Panc1 (cell line): ENCODE measurements at regions not wholly inside any gene's neighbourhood (a gene's known extent, or its start where the extent isn't known, plus 50 kb on each side); places are given as distances from the start of the nearest gene placed in this dataset.

ENCODE experiments used
- ATAC-seq: fragments of 200-7000 bp; cut with Tn5 transposase; 2 replicates; pipeline ENCODE4 v1.9.1; 2020; ENCODE audit warnings: mild to moderate bottlenecking, moderate library complexity
- BruUV-seq: library from RNA; stranded (reverse); fragments of 400-500 nt; replicated peaks from 2 replicates; lab custom pipeline; 2021; lab: Mats Ljungman, UMichigan
- CTCF ChIA-PET: fragments of 300-600 bp; sonication (Branson Sonifier 250); formaldehyde crosslinking; loops from one replicate; lab custom pipeline; 2022; ENCODE audit warnings: antibody characterized with exemption; lab: Charles Lee
- POLR2A ChIA-PET: fragments of 300-600 bp; sonication (Branson Sonifier 250); formaldehyde crosslinking; loops from one replicate; lab custom pipeline; 2022; ENCODE audit warnings: antibody characterized with exemption; lab: Charles Lee
- DNase-seq: peaks from one replicate; pipeline ENCODE4 v3.0.0-alpha.2; 2010; ENCODE audit warnings: low read depth, low spot score
- H3K27ac ChIP-seq: 2 replicates; pipeline ENCODE4 v1.5.1; 2011; ENCODE audit warnings: mild to moderate bottlenecking, low read length, inconsistent platforms
- H3K27me3 ChIP-seq: fragments of 200-500 bp; sonication (Bioruptor generic); 2 replicates; pipeline ENCODE4 v1.6.0; 2014; ENCODE audit warnings: low read length, inconsistent platforms; ENCODE audit not compliant: control insufficient read depth, insufficient read depth
- H3K36me3 ChIP-seq: fragments of 200-500 bp; sonication (Bioruptor generic); 2 replicates; pipeline ENCODE4 v1.5.1; 2014; ENCODE audit warnings: inconsistent platforms, mild to moderate bottlenecking, low read length, moderate library complexity; ENCODE audit not compliant: control insufficient read depth, insufficient read depth
- H3K4me1 ChIP-seq: 2 replicates; pipeline ENCODE4 v1.5.1; 2011; ENCODE audit warnings: inconsistent platforms, mild to moderate bottlenecking, low read length, moderate library complexity; ENCODE audit not compliant: control insufficient read depth, insufficient read depth
- H3K4me3 ChIP-seq, 2 experiments: 2 replicates each; pipeline ENCODE4 v1.5.1; 2011 to 2012; ENCODE audit warnings: low read depth in 2 of 2, low read length in 2 of 2, mild to moderate bottlenecking in 2 of 2, inconsistent platforms in 1 of 2, moderate library complexity in 1 of 2
- H3K9me3 ChIP-seq: fragments of 200-500 bp; sonication (Bioruptor generic); 2 replicates; pipeline ENCODE4 v1.5.1; 2014; ENCODE audit warnings: low read depth, mild to moderate bottlenecking, inconsistent platforms, low read length, moderate library complexity; ENCODE audit not compliant: control insufficient read depth, insufficient read depth
- CTCF ChIP-seq: fragments of 450-650 bp; IDR thresholded peaks from 2 replicates; pipeline ENCODE4 v1.5.1; 2017; ENCODE audit warnings: mild to moderate bottlenecking
- POLR2AphosphoS5 ChIP-seq: IDR thresholded peaks from 2 replicates; pipeline ENCODE4 v1.6.1; 2012; ENCODE audit warnings: mild to moderate bottlenecking, low read depth, low read length, moderate library complexity
- REST ChIP-seq, 2 experiments: IDR thresholded peaks; 2 replicates each; pipeline ENCODE4 v1.6.1; 2011 to 2012; ENCODE audit warnings: low read depth in 2 of 2, control low read depth in 1 of 2, low read length in 1 of 2, mild to moderate bottlenecking in 1 of 2, moderate library complexity in 1 of 2; ENCODE audit not compliant: insufficient read depth in 1 of 2
- SIN3A ChIP-seq: IDR thresholded peaks from 2 replicates; pipeline ENCODE4 v1.6.1; 2012; ENCODE audit warnings: low read depth, mild to moderate bottlenecking, low read length, moderate library complexity, borderline replicate concordance; ENCODE audit not compliant: insufficient read depth
- TCF7L2 ChIP-seq: IDR thresholded peaks from 2 replicates; pipeline ENCODE4 v1.6.1; 2011; ENCODE audit warnings: mild to moderate bottlenecking, low read depth, low read length, inconsistent platforms
- in situ Hi-C: cut with HindIII; loops from 2 replicates; pipeline ENCODE4 v1.10.0; 2016; ENCODE audit warnings: low sequenced_read_pairs, low pct_unique_long_range_greater_than_20kb
- intact Hi-C: fragments of 100-400 bp; cut with micrococcal nuclease; formaldehyde crosslinking; loops from one replicate; pipeline ENCODE4 v1.10.0; 2022; ENCODE audit not compliant: unreplicated experiment

- no peak overlapping the region for H3K4me3 ChIP-seq
- no peaks in the 10 kb centered on the region; the same call in 1 of the 2 replicates for H3K27me3 ChIP-seq
- H3K4me1 ChIP-seq = no peaks in the 10 kb centered on the region
- ATAC-seq (no peak), DNase-seq (no peak)
- TF ChIP-seq SIN3A (no peak), REST (IDR thresholded peaks at IDR 0.05; ENCODE audit: insufficient read depth in 1 of 2, low read depth in 2 of 2, low read length in 1 of 2) (no peak), TCF7L2 (no peak), CTCF (no peak), POLR2AphosphoS5 (no peak)
- ChIA-PET POLR2A (no interaction called here), CTCF (interaction anchor here (0.7 kb wide), 1 partner anchor 941 kb away, joined by 3 read pairs; no protein-coding TSS in a partner anchor)
- H3K27ac ChIP-seq = no peak overlapping the region
- intact Hi-C loops = no loop called here
- in situ Hi-C loops = no loop called here
- H3K36me3 ChIP-seq = no peaks in the 10 kb centered on the region
- BruUV-seq = no TSS peak
- H3K9me3 ChIP-seq = no peaks in the 10 kb centered on the region
Observed at GRCh38 chr6:11339380-11339779, 106.9 kb upstream of the NEDD9 start.

GRCh38 chr6:11337306-11337705 is 104.8 kb upstream of the NEDD9 start:
- ATAC-seq (no peak), DNase-seq (no peak)
- H3K4me3 ChIP-seq = no peak overlapping the region
- intact Hi-C loops (no loop called here), in situ Hi-C loops (no loop called here)
- H3K36me3 ChIP-seq = no peaks in the 10 kb centered on the region
- ChIA-PET POLR2A (no interaction called here), CTCF (no interaction called here)
- no peaks in the 10 kb centered on the region for H3K4me1 ChIP-seq
- H3K9me3 ChIP-seq = no peaks in the 10 kb centered on the region
- TF ChIP-seq POLR2AphosphoS5 (no peak), REST (IDR thresholded peaks at IDR 0.05; ENCODE audit: insufficient read depth in 1 of 2, low read depth in 2 of 2, low read length in 1 of 2) (no peak), CTCF (no peak), SIN3A (no peak)
- H3K27me3 ChIP-seq = no peaks in the 10 kb centered on the region
- H3K27ac ChIP-seq = no peak overlapping the region
- BruUV-seq = no TSS peak
